Right lobe of liver (tissue), 4 donors: ENCODE measurements at regions not wholly inside any gene's neighbourhood (a gene's known extent, or its start where the extent isn't known, plus 50 kb on each side); places are given as distances from the start of the nearest gene placed in this dataset.

ENCODE experiments used
- CTCF ChIP-seq, 4 donors: fragments of 200-600 bp in 3 of 4; fragments of 450-650 bp in 1 of 4; IDR thresholded peaks; one replicate each; pipeline versions ENCODE4 v1.5.1 to v1.8.0; 2016 to 2022; ENCODE audit warnings: antibody characterized with exemption in 4 of 4, mild to moderate bottlenecking in 2 of 4
- POLR2A ChIP-seq: fragments of 450-650 bp; IDR thresholded peaks from one replicate; pipeline ENCODE4 v1.6.1; 2017; ENCODE audit warnings: antibody characterized with exemption, mild to moderate bottlenecking
- donor health status: DM: no; HTN: no; CAD: no.
- donor health status: DM: no; HTN: no; CAD: no.
- donor health status: DM: no; HTN: yes; CAD: no.

GRCh38 chr11:96506041-96506440, 116.2 kb downstream of the JRKL start:
- TF ChIP-seq CTCF (IDR thresholded peaks at IDR 0.05) (no peak), POLR2A (no peak)
